ENCODE measurements at regions not wholly inside any gene's neighbourhood (a gene's known extent, or its start where the extent isn't known, plus 50 kb on each side); places are given as distances from the start of the nearest gene placed in this dataset.
"Not testable (repeated sequence)": the region's sequence is repeated elsewhere in the genome, so short reads cannot be mapped to it uniquely, and the experiment has no call there.

DNA sequence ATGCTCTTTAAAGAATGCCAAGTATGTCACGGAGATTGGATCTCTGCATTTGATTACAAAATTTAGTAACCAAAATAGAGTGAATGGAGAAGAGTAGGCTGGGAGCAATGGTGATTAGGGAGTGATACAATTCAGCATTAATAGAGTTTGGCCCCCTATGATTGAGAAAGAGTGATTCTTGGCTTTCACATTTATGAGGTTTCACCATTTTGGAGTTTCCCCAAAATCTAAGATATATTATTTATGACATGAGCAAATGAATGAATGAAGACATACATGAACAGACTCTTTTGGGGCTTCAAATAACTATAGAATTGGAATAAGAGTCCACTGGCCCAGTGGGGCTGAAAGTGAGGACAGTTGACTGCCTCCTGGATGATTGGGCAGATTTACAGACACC is 255.2 kb downstream of the LPIN1 start:
- no peak overlapping the region for H3K9ac ChIP-seq (ENCODE audit: low read depth, low read length)
- no peaks in the 10 kb centered on the region for H3K36me3 ChIP-seq (ENCODE audit: insufficient read depth, low read length)
- peaks cover 7% of the 10 kb centered on the region; the same call in 1 of the 2 replicates for H3K4me1 ChIP-seq (ENCODE audit: insufficient read depth, low read length)
- peaks cover 2% of the 10 kb centered on the region; the same call in 1 of the 2 replicates for H3K9me3 ChIP-seq (ENCODE audit: control insufficient read depth, insufficient read depth, low read length)

DNA sequence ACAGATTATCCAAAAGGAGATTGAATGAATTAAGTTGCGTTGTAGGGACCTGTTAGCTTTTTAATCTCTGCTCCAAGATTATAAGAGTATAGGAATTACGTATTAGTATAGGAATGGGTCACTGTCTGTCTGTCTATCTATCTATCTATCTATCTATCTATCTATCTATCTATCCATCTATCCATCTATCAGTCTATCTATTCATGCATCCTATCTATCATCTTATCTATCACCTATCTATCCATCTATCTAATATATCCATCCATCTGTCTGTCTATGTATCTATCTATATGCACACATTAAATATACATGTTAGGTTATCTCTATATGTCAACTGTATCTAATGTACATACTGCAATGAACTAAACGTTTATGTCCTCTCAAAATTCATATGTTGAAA is 255.8 kb downstream of the LPIN1 start:
- Histone ChIP-seq H3K9ac (ENCODE audit: low read depth, low read length) (no peak overlapping the region), H3K36me3 (ENCODE audit: insufficient read depth, low read length) (no peaks in the 10 kb centered on the region), H3K9me3 (ENCODE audit: control insufficient read depth, insufficient read depth, low read length) (no peaks in the 10 kb centered on the region), H3K4me1 (ENCODE audit: insufficient read depth, low read length) (peaks cover 13% of the 10 kb centered on the region; the same call in 1 of the 2 replicates)

DNA sequence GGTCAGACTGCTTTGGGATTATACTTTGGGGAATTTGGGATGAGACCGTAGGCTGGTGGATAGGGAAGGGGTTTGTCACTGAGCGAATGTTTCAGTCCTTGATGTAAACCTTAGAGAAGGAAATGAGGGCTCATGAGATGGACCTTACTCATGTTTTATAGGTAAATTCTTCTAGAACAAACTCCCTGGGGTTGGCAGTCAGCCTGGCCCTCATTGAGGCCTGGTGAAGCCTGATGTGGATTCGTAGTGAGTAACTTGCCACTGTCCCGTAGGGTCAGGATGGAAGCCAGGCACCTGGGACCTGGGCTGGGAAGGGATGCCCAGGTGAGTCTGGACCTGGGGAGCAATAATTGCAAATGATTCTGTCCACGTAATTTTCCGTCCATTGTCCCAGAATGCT is 258.3 kb downstream of the LPIN1 start:
- H3K36me3 ChIP-seq (ENCODE audit: insufficient read depth, low read length), result no peaks in the 10 kb centered on the region
- H3K9ac ChIP-seq (ENCODE audit: low read depth, low read length), result no peak overlapping the region
- H3K9me3 ChIP-seq (ENCODE audit: control insufficient read depth, insufficient read depth, low read length), result no peaks in the 10 kb centered on the region
- H3K4me1 ChIP-seq (ENCODE audit: insufficient read depth, low read length), result peaks cover 15% of the 10 kb centered on the region; the same call in 1 of the 2 replicates

DNA sequence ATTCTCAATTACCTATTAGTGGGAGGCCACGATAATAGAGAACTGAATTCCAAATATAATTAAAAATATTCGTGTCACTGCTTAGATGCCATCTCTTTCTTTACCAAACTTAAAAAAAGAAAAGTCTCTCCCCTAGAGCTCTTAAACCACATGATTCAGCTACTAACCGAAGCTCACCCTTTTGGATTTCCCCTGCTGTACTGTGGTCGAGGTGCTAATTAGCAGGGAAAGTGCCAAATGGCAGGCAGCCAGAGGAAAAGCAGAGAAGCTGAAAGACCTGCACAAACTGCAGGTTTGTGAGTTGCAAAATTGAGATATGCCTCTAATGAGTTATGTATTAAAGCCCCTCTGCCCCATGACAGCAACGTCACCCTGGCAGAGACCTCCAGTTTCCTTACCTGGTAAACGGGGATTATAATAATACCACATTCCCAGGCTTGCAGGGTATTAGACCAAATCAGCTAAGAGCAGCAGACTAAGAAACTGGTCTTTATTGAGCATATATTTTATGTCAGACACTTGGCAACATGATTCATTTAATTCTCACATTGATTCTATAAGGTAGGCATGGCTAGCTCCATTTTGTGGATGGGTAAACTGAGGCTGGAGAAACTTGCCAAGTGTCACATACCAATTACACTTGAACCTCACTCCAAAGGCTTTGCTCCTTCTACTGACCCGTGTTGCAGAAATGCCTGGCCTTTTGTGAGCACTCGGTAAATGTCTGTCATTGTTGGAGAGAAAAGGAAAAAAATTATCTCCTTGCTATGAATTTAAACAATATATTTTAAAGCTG is 259.7 kb downstream of the LPIN1 start:
- Histone ChIP-seq H3K9ac (ENCODE audit: low read depth, low read length) (no peak overlapping the region), H3K4me1 (ENCODE audit: insufficient read depth, low read length) (peaks cover 15% of the 10 kb centered on the region; the same call in 1 of the 2 replicates), H3K36me3 (ENCODE audit: insufficient read depth, low read length) (no peaks in the 10 kb centered on the region), H3K9me3 (ENCODE audit: control insufficient read depth, insufficient read depth, low read length) (no peaks in the 10 kb centered on the region)

DNA sequence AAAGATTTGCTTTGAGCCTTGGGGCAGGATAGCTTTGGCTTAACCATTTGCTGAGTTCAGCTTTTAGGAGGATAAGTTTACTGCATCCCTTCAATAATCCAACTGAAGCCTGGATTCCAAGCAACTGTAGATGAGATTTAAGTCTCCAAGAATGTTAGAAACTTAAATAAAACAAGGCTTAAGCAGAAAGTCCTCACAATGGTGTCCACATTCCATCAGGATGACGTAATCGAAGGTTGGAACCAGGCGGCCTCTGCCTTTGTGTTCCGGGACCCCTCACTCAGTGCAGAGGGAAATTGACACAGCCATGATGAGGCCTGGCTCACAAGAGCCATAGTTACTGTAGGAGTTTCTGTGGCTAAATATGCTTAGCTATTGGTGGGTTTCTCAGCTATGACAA is 260.4 kb downstream of the LPIN1 start:
- Histone ChIP-seq H3K9me3 (ENCODE audit: control insufficient read depth, insufficient read depth, low read length) (no peaks in the 10 kb centered on the region), H3K36me3 (ENCODE audit: insufficient read depth, low read length) (no peaks in the 10 kb centered on the region), H3K4me1 (ENCODE audit: insufficient read depth, low read length) (peaks cover 15% of the 10 kb centered on the region; the same call in 1 of the 2 replicates), H3K9ac (ENCODE audit: low read depth, low read length) (no peak overlapping the region)

DNA sequence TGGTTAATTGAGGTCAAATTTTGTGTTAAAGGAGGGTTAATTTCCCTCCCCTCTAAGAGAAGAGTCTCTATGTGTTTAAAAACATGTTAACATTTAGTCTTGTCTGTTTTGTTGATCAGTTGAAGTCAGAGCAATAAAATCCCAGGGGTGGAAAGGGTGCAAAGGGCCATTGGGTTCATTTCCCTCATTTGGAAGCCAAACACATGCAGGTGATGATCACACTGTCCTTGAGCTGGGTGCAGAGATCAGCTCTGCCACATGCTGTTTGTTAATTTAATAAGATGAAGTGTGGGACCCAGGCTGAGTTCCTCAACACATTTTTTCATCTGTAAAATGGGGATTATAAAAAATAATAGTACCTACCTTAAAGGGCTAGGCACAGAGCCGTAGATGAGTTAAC is 260.9 kb downstream of the LPIN1 start:
- H3K4me1 ChIP-seq (ENCODE audit: insufficient read depth, low read length), result peaks cover 15% of the 10 kb centered on the region; the same call in 1 of the 2 replicates
- no peak overlapping the region for H3K9ac ChIP-seq (ENCODE audit: low read depth, low read length)
- no peaks in the 10 kb centered on the region for H3K36me3 ChIP-seq (ENCODE audit: insufficient read depth, low read length)
- H3K9me3 ChIP-seq (ENCODE audit: control insufficient read depth, insufficient read depth, low read length), result no peaks in the 10 kb centered on the region

DNA sequence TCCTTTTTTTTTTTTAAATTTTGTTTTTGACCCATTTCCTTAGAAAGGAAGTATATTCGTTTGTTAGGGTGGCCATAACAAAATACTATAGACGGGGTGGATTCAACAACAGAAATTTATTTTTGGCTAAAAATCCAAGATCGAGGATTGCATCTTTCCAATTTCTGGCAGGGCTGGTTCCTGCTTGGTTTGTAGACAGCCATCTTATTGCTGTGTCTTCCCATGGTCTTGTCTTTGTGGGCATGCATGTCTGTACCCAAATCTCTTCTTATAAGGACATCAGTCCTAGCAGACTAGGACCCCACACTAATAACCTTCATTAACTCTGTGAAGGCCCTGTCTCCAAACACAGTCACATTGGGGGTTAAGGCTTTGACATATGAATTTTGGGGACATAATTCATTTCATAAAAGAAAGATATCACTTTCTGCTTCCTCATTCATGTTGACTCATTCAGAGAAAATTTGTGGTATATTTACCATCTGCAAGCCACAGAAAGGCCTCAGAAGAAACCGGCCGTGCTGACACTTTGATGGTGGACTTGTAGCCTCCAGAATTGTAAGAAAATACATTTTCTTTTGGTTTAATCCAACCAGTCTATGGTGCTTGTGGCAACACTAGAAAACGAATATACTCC is 262.1 kb downstream of the LPIN1 start:
- H3K36me3 ChIP-seq (ENCODE audit: insufficient read depth, low read length), result no peaks in the 10 kb centered on the region
- no peak overlapping the region for H3K9ac ChIP-seq (ENCODE audit: low read depth, low read length)
- no peaks in the 10 kb centered on the region for H3K9me3 ChIP-seq (ENCODE audit: control insufficient read depth, insufficient read depth, low read length)
- H3K4me1 ChIP-seq (ENCODE audit: insufficient read depth, low read length), result peaks cover 15% of the 10 kb centered on the region; the same call in 1 of the 2 replicates

DNA sequence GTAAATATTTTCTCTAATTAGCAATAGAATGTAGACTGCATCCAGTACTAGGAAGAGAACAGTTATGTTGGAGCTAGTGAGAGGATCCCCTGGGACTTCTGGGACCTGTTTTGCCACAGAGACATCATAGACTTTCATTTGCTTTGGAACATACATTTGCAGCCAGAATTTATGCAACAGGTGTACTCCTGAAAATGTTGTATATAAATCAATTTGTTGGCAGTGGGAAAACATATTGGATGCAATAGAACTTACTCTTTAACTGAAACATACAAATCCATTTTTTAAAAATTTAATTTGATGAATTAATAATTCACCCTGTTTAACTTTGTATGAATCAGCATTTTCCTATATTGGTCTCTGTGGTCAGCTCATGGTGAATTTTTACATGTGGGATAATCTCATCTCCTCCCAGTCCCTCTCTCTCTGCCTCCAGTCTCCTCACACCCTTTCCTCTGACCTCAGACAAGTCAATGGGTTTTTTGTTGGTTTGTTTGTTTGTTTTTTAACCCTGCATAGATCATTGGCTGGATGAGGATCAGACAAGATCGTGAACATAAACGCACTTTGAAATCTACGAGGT is 263.0 kb downstream of the LPIN1 start:
- H3K9me3 ChIP-seq (ENCODE audit: control insufficient read depth, insufficient read depth, low read length), result no peaks in the 10 kb centered on the region; the same call in 1 of the 2 replicates
- peaks cover 15% of the 10 kb centered on the region; the same call in 1 of the 2 replicates for H3K4me1 ChIP-seq (ENCODE audit: insufficient read depth, low read length)
- H3K9ac ChIP-seq (ENCODE audit: low read depth, low read length), result no peak overlapping the region
- H3K36me3 ChIP-seq (ENCODE audit: insufficient read depth, low read length), result no peaks in the 10 kb centered on the region

DNA sequence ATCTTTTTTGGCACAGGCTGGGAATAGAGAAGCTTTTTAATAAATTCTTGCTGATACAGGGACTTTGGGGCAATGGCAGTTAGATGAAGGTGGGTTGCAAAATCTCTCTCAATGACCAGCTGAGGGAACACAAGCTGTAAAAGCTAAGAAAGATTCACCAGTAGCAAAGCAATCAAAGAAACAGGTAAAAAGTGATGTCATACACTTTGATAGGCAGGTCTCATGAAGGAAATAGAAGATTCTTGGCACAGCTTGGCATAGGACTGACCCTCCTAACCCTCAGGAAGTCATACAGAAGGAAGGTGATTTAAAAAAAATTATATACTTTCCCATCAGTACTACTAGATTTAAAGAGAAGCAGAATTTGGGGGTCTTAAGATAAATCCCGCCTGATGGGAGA is 263.6 kb downstream of the LPIN1 start:
- no peaks in the 10 kb centered on the region for H3K36me3 ChIP-seq (ENCODE audit: insufficient read depth, low read length)
- H3K4me1 ChIP-seq (ENCODE audit: insufficient read depth, low read length), result peaks cover 15% of the 10 kb centered on the region; the same call in 1 of the 2 replicates
- no peak overlapping the region for H3K9ac ChIP-seq (ENCODE audit: low read depth, low read length)
- H3K9me3 ChIP-seq (ENCODE audit: control insufficient read depth, insufficient read depth, low read length), result no peaks in the 10 kb centered on the region; the same call in 1 of the 2 replicates

DNA sequence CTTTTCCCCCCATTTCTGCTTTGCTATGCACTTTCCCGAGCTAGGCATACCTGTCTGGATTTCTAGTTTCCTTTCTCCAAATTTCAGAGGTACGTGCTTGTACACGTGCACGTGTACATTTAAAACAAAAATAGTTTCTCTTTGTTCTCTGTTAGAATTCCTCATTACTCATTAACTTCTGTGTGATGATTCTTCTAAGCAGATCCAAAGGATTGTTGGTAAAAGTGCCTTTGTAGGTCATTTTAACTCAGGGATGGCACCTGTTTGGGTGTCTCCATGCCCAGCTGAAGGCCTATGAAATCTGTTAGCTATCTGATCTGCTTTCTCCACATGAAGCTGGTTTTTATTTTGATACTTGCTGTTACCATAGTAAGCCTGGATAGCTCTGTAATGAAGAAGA is 264.3 kb downstream of the LPIN1 start:
- peaks cover 15% of the 10 kb centered on the region; the same call in 1 of the 2 replicates for H3K4me1 ChIP-seq (ENCODE audit: insufficient read depth, low read length)
- H3K9ac ChIP-seq (ENCODE audit: low read depth, low read length), result no peak overlapping the region
- H3K36me3 ChIP-seq (ENCODE audit: insufficient read depth, low read length), result no peaks in the 10 kb centered on the region
- H3K9me3 ChIP-seq (ENCODE audit: control insufficient read depth, insufficient read depth, low read length), result no peaks in the 10 kb centered on the region; the same call in 1 of the 2 replicates

DNA sequence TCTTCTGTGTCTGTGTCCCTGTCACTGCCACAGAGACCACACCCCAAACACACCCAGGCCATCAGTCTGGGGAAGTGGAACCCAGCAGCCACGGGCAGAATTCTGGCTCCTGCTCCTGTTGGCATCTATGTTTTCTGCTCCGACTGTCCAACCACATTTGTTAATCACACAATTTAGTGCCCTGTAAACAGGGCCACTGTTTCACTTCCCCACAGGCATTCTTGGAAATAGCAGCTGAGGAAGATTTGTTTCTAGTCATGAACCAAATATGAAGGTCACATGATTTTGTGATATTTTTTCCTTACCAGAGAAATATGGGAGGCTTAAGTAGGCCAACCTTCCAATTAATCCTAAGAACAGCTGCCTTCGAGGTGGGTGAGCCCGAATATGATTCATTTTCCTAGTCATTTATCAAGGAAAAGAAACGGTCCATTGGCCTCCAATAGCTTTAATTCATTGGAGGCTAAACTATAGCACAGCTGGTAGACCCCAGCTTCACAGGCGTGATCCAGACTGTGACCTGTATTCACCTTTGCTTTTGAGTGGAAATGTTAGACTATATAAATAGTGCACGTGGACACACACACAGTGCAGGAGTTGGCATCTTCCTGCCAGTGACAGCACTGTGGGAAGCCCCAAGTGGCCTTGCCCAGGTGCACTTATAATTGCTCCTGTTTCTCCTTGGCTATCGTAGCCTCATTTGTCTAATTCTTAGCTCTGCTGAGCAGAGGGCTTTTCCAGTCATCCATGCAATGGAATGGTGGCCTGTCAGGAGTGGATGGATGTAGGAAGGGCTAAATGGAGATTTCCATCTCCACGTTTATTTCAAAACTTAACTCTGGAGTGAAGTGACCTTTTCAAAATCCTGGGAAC is 267.9 kb downstream of the LPIN1 start:
- Histone ChIP-seq H3K36me3 (ENCODE audit: insufficient read depth, low read length) (no peaks in the 10 kb centered on the region), H3K9ac (ENCODE audit: low read depth, low read length) (no peak overlapping the region), H3K9me3 (ENCODE audit: control insufficient read depth, insufficient read depth, low read length) (peaks cover 3% of the 10 kb centered on the region; the same call in 1 of the 2 replicates), H3K4me1 (ENCODE audit: insufficient read depth, low read length) (no peaks in the 10 kb centered on the region)

DNA sequence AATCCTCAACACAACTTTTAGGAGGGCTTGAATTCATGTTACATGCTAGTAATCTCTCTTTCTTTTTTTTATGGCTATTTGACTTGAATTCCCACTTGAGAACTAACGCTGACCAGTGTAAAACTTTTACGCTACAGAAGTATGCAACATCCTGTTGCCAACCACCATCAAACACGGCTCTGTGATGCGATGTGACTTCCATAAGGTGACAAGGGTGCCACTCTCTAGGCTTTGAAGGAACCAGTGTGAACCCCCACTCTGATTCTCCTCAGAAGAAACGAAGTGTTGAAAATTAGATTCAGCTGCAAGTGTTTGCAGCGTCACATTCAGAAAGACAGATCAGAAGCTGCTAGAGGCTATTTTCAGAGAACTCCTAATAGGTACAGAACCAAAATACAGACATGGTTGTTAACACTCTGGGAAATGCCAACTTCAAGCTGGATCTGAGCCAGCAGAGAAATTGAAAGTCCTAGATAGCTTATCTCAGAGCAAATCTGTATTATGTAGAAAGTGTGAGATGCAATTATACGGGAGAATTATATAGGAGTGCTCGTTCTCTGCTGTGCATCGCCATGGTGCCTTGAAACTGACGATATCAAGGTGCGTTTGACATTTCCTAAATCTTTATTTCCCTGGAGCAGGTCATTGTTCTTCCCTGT is 271.2 kb downstream of the LPIN1 start:
- H3K9ac ChIP-seq (ENCODE audit: low read depth, low read length), result no peak overlapping the region
- H3K36me3 ChIP-seq (ENCODE audit: insufficient read depth, low read length), result no peaks in the 10 kb centered on the region
- no peaks in the 10 kb centered on the region for H3K4me1 ChIP-seq (ENCODE audit: insufficient read depth, low read length)
- H3K9me3 ChIP-seq (ENCODE audit: control insufficient read depth, insufficient read depth, low read length), result peaks cover 34% of the 10 kb centered on the region

DNA sequence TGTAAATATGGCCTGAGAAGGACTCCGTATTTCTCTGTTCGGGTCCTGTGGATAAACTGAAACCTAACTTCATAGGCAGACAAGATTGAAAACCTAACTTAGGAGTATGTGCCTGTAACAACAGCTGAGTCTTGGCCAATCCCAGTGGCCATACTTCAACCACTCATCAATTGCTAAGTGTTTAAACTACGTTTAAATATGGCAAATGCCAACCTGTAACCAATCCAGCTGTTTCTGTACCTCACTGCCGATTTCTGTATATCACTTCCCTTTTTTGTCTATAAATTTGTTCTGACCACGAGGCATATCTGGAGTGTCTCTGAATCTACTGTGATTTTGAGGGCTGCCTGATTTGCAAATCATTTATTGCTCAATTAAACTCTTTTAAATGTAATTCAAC is 272.3 kb downstream of the LPIN1 start:
- not testable (repeated sequence) for H3K36me3 ChIP-seq (ENCODE audit: insufficient read depth, low read length); H3K4me1 ChIP-seq (ENCODE audit: insufficient read depth, low read length); H3K9ac ChIP-seq (ENCODE audit: low read depth, low read length)
- H3K9me3 ChIP-seq (ENCODE audit: control insufficient read depth, insufficient read depth, low read length), result peaks cover 39% of the 10 kb centered on the region
